ENCODE measurements at regions not wholly inside any gene's neighbourhood (a gene's known extent, or its start where the extent isn't known, plus 50 kb on each side); places are given as distances from the start of the nearest gene placed in this dataset.

DNA sequence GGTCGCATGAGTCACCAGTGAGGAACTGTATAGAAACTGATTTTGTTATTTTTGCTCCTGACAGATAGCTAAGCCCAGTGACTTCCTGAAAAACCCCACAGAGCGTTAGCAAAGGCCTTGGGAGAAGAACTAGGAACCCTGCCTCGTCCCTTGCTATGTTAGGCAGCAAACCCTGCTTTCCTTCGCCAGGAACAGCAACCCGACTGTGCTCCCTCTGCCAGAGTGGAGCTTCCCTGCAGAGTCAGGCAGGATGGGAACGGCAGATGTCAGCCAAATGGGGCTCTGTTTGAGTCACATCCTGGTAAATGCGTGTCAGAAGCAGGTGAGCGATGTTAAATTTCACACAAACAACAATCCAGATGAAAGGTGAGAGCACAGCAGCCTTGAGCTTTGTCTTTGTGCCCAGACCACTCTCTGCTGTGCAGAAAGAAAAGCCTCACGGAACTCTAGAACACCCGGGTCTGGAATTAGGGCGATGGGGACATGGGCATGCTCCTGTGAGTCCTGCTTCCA is 186.6 kb downstream of the ADAMTS15 start:
- Histone ChIP-seq H3K56ac (ENCODE audit: insufficient read length, low read depth, low read length) (peak overlapping the region; percentile 74), H3K23ac (ENCODE audit: insufficient read length, low read depth, low read length) (no peak overlapping the region), H2BK20ac (ENCODE audit: low read depth, low read length, poor library complexity, severe bottlenecking) (no peak overlapping the region), H3K9ac (ENCODE audit: extremely low read depth, insufficient read length, low read length) (no peak overlapping the region), H3T11ph (ENCODE audit: low read length) (no peak overlapping the region), H4K5ac (ENCODE audit: insufficient read length, low read depth, low read length) (no peak overlapping the region), H2AK5ac (ENCODE audit: insufficient read length, low read length) (no peak overlapping the region), H2AFZ (ENCODE audit: low read length) (no peak overlapping the region), H2BK12ac (ENCODE audit: insufficient read length, low read depth, low read length) (no peak overlapping the region), H4K91ac (ENCODE audit: insufficient read length, low read depth, low read length) (no peak overlapping the region), H3K18ac (ENCODE audit: insufficient read length, low read depth, low read length) (no peak overlapping the region), H3K27me3 (ENCODE audit: insufficient read depth, low read length) (no peaks in the 10 kb centered on the region), H3K9me3 (ENCODE audit: control insufficient read depth, low read depth, low read length) (no peaks in the 10 kb centered on the region), H3K4ac (ENCODE audit: low read depth, low read length) (no peak overlapping the region), H3K79me2 (ENCODE audit: insufficient read depth, low read length) (no peaks in the 10 kb centered on the region), H2BK5ac (ENCODE audit: insufficient read length, low read length) (no peak overlapping the region), H3K4me2 (ENCODE audit: insufficient read depth, insufficient read length, low read length) (no peak overlapping the region), H3K23me2 (ENCODE audit: insufficient read length, low read depth, low read length, poor library complexity, severe bottlenecking) (no peaks in the 10 kb centered on the region), H2BK120ac (ENCODE audit: low read depth, low read length, poor library complexity, severe bottlenecking) (no peak overlapping the region), H2BK15ac (ENCODE audit: low read depth, low read length) (no peak overlapping the region), H3K27ac (ENCODE audit: insufficient read length, low read depth, low read length) (no peak overlapping the region), H3K14ac (ENCODE audit: insufficient read depth, low read length) (no peak overlapping the region; the same call in 1 of the 2 replicates), H3K4me1 (ENCODE audit: insufficient read depth, low read length) (no peaks in the 10 kb centered on the region; the same call in 1 of the 2 replicates), H4K8ac (replicated peaks; ENCODE audit: insufficient read length, low read depth, low read length) (no peak overlapping the region), H4K20me1 (ENCODE audit: control insufficient read depth, insufficient read depth, insufficient read length) (no peaks in the 10 kb centered on the region), H3K79me1 (ENCODE audit: insufficient read depth, low read depth, low read length, poor library complexity, severe bottlenecking) (no peaks in the 10 kb centered on the region)
- Mint-ChIP-seq H3K27ac (peak overlapping the region in 1 of 3 experiments; percentile 68; a peak in 2 of 7 replicates), H3K36me3 (ENCODE audit: insufficient read depth in 1 of 3, low read depth in 3 of 3) (no peaks in the 10 kb centered on the region), H3K4me3 (no peak overlapping the region), H3K27me3 (ENCODE audit: low read depth) (no peaks in the 10 kb centered on the region), H3K9me3 (no peaks in the 10 kb centered on the region), H3K4me1 (peaks cover 8 to 13% of the 10 kb centered on the region in 2 experiments)
- TF ChIP-seq, protein P1, sequence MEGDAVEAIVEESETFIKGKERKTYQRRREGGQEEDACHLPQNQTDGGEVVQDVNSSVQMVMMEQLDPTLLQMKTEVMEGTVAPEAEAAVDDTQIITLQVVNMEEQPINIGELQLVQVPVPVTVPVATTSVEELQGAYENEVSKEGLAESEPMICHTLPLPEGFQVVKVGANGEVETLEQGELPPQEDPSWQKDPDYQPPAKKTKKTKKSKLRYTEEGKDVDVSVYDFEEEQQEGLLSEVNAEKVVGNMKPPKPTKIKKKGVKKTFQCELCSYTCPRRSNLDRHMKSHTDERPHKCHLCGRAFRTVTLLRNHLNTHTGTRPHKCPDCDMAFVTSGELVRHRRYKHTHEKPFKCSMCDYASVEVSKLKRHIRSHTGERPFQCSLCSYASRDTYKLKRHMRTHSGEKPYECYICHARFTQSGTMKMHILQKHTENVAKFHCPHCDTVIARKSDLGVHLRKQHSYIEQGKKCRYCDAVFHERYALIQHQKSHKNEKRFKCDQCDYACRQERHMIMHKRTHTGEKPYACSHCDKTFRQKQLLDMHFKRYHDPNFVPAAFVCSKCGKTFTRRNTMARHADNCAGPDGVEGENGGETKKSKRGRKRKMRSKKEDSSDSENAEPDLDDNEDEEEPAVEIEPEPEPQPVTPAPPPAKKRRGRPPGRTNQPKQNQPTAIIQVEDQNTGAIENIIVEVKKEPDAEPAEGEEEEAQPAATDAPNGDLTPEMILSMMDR (conservative IDR thresholded peaks at IDR 0.05) = no peak
- DNase-seq = no peak
- no CpG with 5 or more reads among the region's 11 CpGs for WGBS (ENCODE audit: extremely low coverage, insufficient read length, low lambda C conversion rate)

Measured in H9 (cell line).